K562 (cell line): ENCODE measurements at regions not wholly inside any gene's neighbourhood (a gene's known extent, or its start where the extent isn't known, plus 50 kb on each side); places are given as distances from the start of the nearest gene placed in this dataset.

ENCODE experiments used
- ATAC-seq: fragments of 200-7000 bp; cut with Tn5 transposase; 3 replicates; pipeline ENCODE4 v1.9.1; 2020; ENCODE audit warnings: moderate library complexity
- BruUV-seq: library from RNA; stranded (reverse); fragments of 400-500 nt; replicated peaks from 2 replicates; lab custom pipeline; 2021; lab: Mats Ljungman, UMichigan
- CTCF ChIA-PET: fragments of 300-600 bp; formaldehyde crosslinking; extraction: SDS; loops from one replicate; lab custom pipeline; 2021; ENCODE audit warnings: low intra/inter-chr PET ratio; lab: Yijun Ruan, JAX
- POLR2A ChIA-PET: fragments of 300-600, 350-650 bp; sonication (Branson Sonifier 250); formaldehyde crosslinking; extraction: SDS; loops from one replicate; lab custom pipeline; 2021; ENCODE audit warnings: antibody characterized with exemption, inconsistent platforms; lab: Yijun Ruan, JAX
- DNase-seq, 4 experiments: peaks; one replicate each; pipeline versions ENCODE4 v3.0.0 to v3.0.0-alpha.2; 2011 to 2018; ENCODE audit warnings: low spot score in 3 of 4, mixed read lengths in 3 of 4; ENCODE audit errors: extremely low read depth in 1 of 4
- FAIRE-seq: peaks from 2 replicates; lab custom pipeline; 2011; peaks lifted over from hg19 to GRCh38; lab: Jason Lieb, UNC
- H2AFZ ChIP-seq: 2 replicates; pipeline ENCODE4 v1.6.0; 2011; ENCODE audit warnings: low read depth, low read length, control low read depth, inconsistent platforms
- H3K27ac ChIP-seq: fragments of 200-600 bp; 3 replicates; pipeline ENCODE4 v1.8.0; 2011; ENCODE audit warnings: low read depth, mild to moderate bottlenecking, control low read depth, inconsistent platforms, low read length, moderate library complexity, mixed read lengths; ENCODE audit errors: extremely low read depth
- H3K27me3 ChIP-seq, 2 experiments: fragments of 300-600 bp in 1 of 2; 2 replicates in 1 of 2; 3 replicates in 1 of 2; pipeline versions ENCODE4 v1.6.0 to v1.8.0; 2011; ENCODE audit warnings: inconsistent platforms in 2 of 2, low read length in 2 of 2, mild to moderate bottlenecking in 1 of 2, mixed read lengths in 1 of 2, moderate library complexity in 1 of 2; ENCODE audit not compliant: control insufficient read depth in 2 of 2, insufficient read depth in 2 of 2
- H3K36me3 ChIP-seq: fragments of 300-600 bp; 3 replicates; pipeline ENCODE4 v1.8.0; 2011; ENCODE audit warnings: mild to moderate bottlenecking, low read length, inconsistent platforms; ENCODE audit not compliant: control insufficient read depth, insufficient read depth
- H3K4me1 ChIP-seq, 2 experiments: fragments of 200-600 bp in 1 of 2; replicated peaks in 1 of 2; 2 replicates in 1 of 2; 3 replicates in 1 of 2; pipeline versions ENCODE4 v1.5.1 to v1.8.0; 2011; ENCODE audit warnings: inconsistent platforms in 2 of 2, low read length in 2 of 2, mild to moderate bottlenecking in 1 of 2, mixed read lengths in 1 of 2, moderate library complexity in 1 of 2; ENCODE audit not compliant: control insufficient read depth in 2 of 2, insufficient read depth in 2 of 2
- H3K4me2 ChIP-seq: 2 replicates; pipeline ENCODE4 v1.6.1; 2011; ENCODE audit warnings: low read length, control low read depth, inconsistent platforms, mixed read lengths; ENCODE audit not compliant: insufficient read depth
- H3K4me3 ChIP-seq: fragments of 200-600 bp; sonication (generic), shearing (Covaris generic); 2 replicates; pipeline ENCODE4 v1.5.1; 2016; ENCODE audit warnings: control low read depth, inconsistent platforms
- H3K79me2 ChIP-seq: fragments of 200-600 bp; 3 replicates; pipeline ENCODE4 v1.8.0; 2011; ENCODE audit warnings: low read length, inconsistent platforms; ENCODE audit not compliant: control insufficient read depth, insufficient read depth
- H3K9ac ChIP-seq, 2 experiments: 2 replicates each; pipeline versions ENCODE4 v1.6.0 to v1.6.1; 2011; ENCODE audit warnings: low read depth in 2 of 2, low read length in 2 of 2, control low read depth in 1 of 2, inconsistent platforms in 1 of 2, mild to moderate bottlenecking in 1 of 2, mixed read lengths in 1 of 2; ENCODE audit not compliant: insufficient read depth in 1 of 2
- H3K9me1 ChIP-seq: one replicate; pipeline ENCODE4 v1.6.0; 2011; ENCODE audit warnings: inconsistent platforms, mild to moderate bottlenecking, low read length, moderate library complexity; ENCODE audit not compliant: control insufficient read depth, insufficient read depth
- H3K9me3 ChIP-seq: replicated peaks from 2 replicates; pipeline ENCODE4 v1.5.1; 2011; ENCODE audit warnings: low read depth, low read length, inconsistent platforms; ENCODE audit not compliant: control insufficient read depth, insufficient read depth
- H4K20me1 ChIP-seq: replicated peaks from 2 replicates; pipeline ENCODE4 v1.6.1; 2011; ENCODE audit warnings: low read length, inconsistent platforms, mixed read lengths; ENCODE audit not compliant: control insufficient read depth, insufficient read depth
- E2F3 ChIP-seq: fragments of 250-450 bp; sonication (Bioruptor Pico); IDR thresholded peaks from 2 replicates; pipeline ENCODE4 v1.4.0; 2020; ENCODE audit warnings: mild to moderate bottlenecking
- KAT8 ChIP-seq: fragments of 450-650 bp; IDR thresholded peaks from 2 replicates; pipeline ENCODE4 v1.6.1; 2016; ENCODE audit warnings: low read depth, mild to moderate bottlenecking
- PCBP2 ChIP-seq: fragments of 200-400 bp; formaldehyde crosslinking; IDR thresholded peaks from 2 replicates; pipeline ENCODE4 v1.6.1; 2018; ENCODE audit warnings: low read length, low read depth, mild to moderate bottlenecking, moderate library complexity; ENCODE audit not compliant: poor library complexity, severe bottlenecking
- POLR2A ChIP-seq: fragments of 450-650 bp; conservative IDR thresholded peaks from 2 replicates; pipeline ENCODE4 v1.6.1; 2016
- SAFB ChIP-seq: fragments of 200-400 bp; formaldehyde crosslinking; IDR thresholded peaks from 2 replicates; pipeline ENCODE4 v1.6.1; 2017; ENCODE audit warnings: low read depth, low read length, borderline replicate concordance
- ZEB2 ChIP-seq: fragments of 450-650 bp; IDR thresholded peaks from 2 replicates; pipeline ENCODE4 v1.6.1; 2016
- ZNF143 ChIP-seq: sonication (generic); formaldehyde crosslinking; IDR thresholded peaks from 2 replicates; pipeline ENCODE4 v1.9.0; 2022; ENCODE audit warnings: mild to moderate bottlenecking, missing genetic modification reagents
- ZNF24 ChIP-seq: fragments of 450-650 bp; IDR thresholded peaks from 2 replicates; pipeline ENCODE4 v1.6.1; 2016
- ZNF311 ChIP-seq: fragments of 250-450 bp; sonication (Bioruptor Pico); IDR thresholded peaks from 2 replicates; pipeline ENCODE4 v1.4.0; 2020; ENCODE audit warnings: mild to moderate bottlenecking, moderate library complexity
- ZNF316 ChIP-seq: fragments of 450-650 bp; IDR thresholded peaks from 2 replicates; pipeline ENCODE4 v1.6.1; 2016
- WGBS: fragments of 100-300 bp; shearing (Covaris generic); methylation state at CpG from one replicate; pipeline ENCODE4 v1.1.6; 2016; ENCODE audit warnings: low coverage, mixed read lengths; ENCODE audit not compliant: insufficient coverage; ENCODE audit errors: missing lambda C conversion rate; 5-methylcytosine and 5-hydroxymethylcytosine counted together
- in situ Hi-C: fragments of 300-500 bp; cut with MboI; formaldehyde crosslinking; loops from 4 replicates; pipeline ENCODE4 v1.15.0; 2018; ENCODE audit warnings: inconsistent platforms, mixed read lengths
- intact Hi-C: fragments of 100-400 bp; cut with micrococcal nuclease; formaldehyde crosslinking; loops from 2 replicates; pipeline ENCODE4 v1.14.2; 2022
- TF ChIP-seq, protein P1 (sequence below): sonication (generic); formaldehyde crosslinking; IDR thresholded peaks from 2 replicates; pipeline ENCODE4 v1.8.0; 2022; ENCODE audit warnings: mild to moderate bottlenecking, missing genetic modification reagents, borderline replicate concordance
- TF ChIP-seq, protein P2 (sequence below), 3 experiments: IDR thresholded peaks in 2 of 3; conservative IDR thresholded peaks in 1 of 3; 2 replicates each; pipeline ENCODE4 v1.5.1; 2011 to 2012; ENCODE audit warnings: low read length in 3 of 3, mild to moderate bottlenecking in 3 of 3, control low read depth in 2 of 3, improper control_type of control experiment in 1 of 3, inconsistent platforms in 1 of 3, low read depth in 1 of 3, mixed read lengths in 1 of 3, moderate library complexity in 1 of 3; ENCODE audit not compliant: insufficient read depth in 2 of 3
- TF ChIP-seq, protein P3 (sequence below), 2 experiments: fragments of 450-650 bp; IDR thresholded peaks; 2 replicates each; pipeline ENCODE4 v1.6.1; 2018; ENCODE audit warnings: mild to moderate bottlenecking in 2 of 2, low read depth in 1 of 2; ENCODE audit not compliant: partially characterized antibody in 2 of 2
- TF ChIP-seq, protein P4 (sequence below): fragments of 250-450 bp; sonication (Bioruptor Pico); IDR thresholded peaks from 2 replicates; pipeline ENCODE4 v1.8.0; 2021; ENCODE audit warnings: mild to moderate bottlenecking, moderate library complexity

DNA sequence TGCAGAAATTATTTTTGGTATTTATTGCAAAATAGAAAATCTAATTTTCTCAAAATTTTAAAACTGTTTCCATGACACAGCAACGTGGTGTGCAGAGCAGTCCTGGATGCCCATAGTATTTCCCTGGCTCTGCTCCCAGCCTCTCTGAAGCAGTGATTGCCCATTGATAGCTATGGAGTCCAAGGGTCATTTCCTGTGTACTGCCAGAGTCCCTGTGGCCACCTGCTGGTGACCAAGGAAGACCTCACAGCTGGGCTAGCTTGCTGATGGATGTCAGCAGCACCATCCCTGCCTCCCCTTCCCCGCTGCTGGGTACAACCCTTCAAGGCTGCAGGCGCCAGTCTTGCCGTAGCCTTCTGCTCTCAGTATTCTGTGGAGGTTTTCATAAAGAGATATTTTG lies 184.1 kb downstream of the DIRAS2 start (continued):
- TF ChIP-seq, protein P1, sequence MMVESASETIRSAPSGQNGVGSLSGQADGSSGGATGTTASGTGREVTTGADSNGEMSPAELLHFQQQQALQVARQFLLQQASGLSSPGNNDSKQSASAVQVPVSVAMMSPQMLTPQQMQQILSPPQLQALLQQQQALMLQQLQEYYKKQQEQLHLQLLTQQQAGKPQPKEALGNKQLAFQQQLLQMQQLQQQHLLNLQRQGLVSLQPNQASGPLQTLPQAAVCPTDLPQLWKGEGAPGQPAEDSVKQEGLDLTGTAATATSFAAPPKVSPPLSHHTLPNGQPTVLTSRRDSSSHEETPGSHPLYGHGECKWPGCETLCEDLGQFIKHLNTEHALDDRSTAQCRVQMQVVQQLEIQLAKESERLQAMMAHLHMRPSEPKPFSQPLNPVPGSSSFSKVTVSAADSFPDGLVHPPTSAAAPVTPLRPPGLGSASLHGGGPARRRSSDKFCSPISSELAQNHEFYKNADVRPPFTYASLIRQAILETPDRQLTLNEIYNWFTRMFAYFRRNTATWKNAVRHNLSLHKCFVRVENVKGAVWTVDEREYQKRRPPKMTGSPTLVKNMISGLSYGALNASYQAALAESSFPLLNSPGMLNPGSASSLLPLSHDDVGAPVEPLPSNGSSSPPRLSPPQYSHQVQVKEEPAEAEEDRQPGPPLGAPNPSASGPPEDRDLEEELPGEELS (CRISPR knock-in tag) = no peak
- TF ChIP-seq SAFB (no peak), ZNF143 (CRISPR knock-in tag) (no peak), ZNF311 (CRISPR knock-in tag) (no peak), POLR2A (no peak)
- TF ChIP-seq, protein P2, sequence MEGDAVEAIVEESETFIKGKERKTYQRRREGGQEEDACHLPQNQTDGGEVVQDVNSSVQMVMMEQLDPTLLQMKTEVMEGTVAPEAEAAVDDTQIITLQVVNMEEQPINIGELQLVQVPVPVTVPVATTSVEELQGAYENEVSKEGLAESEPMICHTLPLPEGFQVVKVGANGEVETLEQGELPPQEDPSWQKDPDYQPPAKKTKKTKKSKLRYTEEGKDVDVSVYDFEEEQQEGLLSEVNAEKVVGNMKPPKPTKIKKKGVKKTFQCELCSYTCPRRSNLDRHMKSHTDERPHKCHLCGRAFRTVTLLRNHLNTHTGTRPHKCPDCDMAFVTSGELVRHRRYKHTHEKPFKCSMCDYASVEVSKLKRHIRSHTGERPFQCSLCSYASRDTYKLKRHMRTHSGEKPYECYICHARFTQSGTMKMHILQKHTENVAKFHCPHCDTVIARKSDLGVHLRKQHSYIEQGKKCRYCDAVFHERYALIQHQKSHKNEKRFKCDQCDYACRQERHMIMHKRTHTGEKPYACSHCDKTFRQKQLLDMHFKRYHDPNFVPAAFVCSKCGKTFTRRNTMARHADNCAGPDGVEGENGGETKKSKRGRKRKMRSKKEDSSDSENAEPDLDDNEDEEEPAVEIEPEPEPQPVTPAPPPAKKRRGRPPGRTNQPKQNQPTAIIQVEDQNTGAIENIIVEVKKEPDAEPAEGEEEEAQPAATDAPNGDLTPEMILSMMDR (IDR thresholded peaks at IDR 0.05 in 2 of 3, conservative IDR thresholded peaks at IDR 0.05 in 1 of 3; ENCODE audit: insufficient read depth in 2 of 3, low read depth in 1 of 3, low read length in 3 of 3) = 0 out of 6 replicates have a peak, but pooled peaks of 1 of the 3 experiments have one; percentile 22

DNA sequence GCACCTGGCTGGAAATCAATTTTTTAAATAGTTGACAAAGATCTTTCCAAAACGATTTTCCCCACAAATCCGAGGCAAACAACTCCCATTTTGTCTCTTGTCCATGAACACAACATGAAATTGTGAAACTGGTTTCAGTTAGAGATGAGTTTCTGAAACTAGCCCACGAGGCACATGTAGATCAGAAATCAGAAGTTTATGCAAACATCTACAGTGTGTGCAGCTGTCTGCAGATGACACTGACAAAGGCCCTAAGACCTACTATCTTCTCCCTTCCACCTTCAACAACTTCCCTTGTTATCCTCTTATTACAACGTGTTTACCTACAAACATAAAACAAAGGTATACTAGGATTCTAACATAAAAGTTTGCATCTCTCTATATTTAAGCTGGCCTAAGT lies 183.3 kb downstream of the DIRAS2 start:
- no peak for ATAC-seq
- in situ Hi-C loops (no loop called here), intact Hi-C loops (no loop called here)
- no peak for DNase-seq
- Histone ChIP-seq H3K9ac (no peak overlapping the region), H3K27ac (no peak overlapping the region), H3K79me2 (no peaks in the 10 kb centered on the region), H4K20me1 (no peaks in the 10 kb centered on the region), H3K4me3 (no peak overlapping the region), H3K27me3 (no peaks in the 10 kb centered on the region), H3K4me2 (no peak overlapping the region), H3K36me3 (no peaks in the 10 kb centered on the region), H2AFZ (no peak overlapping the region), H3K9me3 (no peaks in the 10 kb centered on the region), H3K9me1 (no peaks in the 10 kb centered on the region), H3K4me1 (no peaks in the 10 kb centered on the region)
- FAIRE-seq = no peak
- ChIA-PET POLR2A (no interaction called here), CTCF (no interaction called here)
- no TSS peak for BruUV-seq
- WGBS = 0% methylated on average over 4 of the region's 4 CpGs
- TF ChIP-seq PCBP2 (no peak), KAT8 (no peak), ZEB2 (no peak), ZNF316 (no peak), ZNF24 (no peak), E2F3 (no peak)
- TF ChIP-seq, protein P3, sequence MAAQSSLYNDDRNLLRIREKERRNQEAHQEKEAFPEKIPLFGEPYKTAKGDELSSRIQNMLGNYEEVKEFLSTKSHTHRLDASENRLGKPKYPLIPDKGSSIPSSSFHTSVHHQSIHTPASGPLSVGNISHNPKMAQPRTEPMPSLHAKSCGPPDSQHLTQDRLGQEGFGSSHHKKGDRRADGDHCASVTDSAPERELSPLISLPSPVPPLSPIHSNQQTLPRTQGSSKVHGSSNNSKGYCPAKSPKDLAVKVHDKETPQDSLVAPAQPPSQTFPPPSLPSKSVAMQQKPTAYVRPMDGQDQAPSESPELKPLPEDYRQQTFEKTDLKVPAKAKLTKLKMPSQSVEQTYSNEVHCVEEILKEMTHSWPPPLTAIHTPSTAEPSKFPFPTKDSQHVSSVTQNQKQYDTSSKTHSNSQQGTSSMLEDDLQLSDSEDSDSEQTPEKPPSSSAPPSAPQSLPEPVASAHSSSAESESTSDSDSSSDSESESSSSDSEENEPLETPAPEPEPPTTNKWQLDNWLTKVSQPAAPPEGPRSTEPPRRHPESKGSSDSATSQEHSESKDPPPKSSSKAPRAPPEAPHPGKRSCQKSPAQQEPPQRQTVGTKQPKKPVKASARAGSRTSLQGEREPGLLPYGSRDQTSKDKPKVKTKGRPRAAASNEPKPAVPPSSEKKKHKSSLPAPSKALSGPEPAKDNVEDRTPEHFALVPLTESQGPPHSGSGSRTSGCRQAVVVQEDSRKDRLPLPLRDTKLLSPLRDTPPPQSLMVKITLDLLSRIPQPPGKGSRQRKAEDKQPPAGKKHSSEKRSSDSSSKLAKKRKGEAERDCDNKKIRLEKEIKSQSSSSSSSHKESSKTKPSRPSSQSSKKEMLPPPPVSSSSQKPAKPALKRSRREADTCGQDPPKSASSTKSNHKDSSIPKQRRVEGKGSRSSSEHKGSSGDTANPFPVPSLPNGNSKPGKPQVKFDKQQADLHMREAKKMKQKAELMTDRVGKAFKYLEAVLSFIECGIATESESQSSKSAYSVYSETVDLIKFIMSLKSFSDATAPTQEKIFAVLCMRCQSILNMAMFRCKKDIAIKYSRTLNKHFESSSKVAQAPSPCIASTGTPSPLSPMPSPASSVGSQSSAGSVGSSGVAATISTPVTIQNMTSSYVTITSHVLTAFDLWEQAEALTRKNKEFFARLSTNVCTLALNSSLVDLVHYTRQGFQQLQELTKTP (IDR thresholded peaks at IDR 0.05; ENCODE audit: low read depth in 1 of 2, partially characterized antibody in 2 of 2) = no peak
- TF ChIP-seq, protein P4, sequence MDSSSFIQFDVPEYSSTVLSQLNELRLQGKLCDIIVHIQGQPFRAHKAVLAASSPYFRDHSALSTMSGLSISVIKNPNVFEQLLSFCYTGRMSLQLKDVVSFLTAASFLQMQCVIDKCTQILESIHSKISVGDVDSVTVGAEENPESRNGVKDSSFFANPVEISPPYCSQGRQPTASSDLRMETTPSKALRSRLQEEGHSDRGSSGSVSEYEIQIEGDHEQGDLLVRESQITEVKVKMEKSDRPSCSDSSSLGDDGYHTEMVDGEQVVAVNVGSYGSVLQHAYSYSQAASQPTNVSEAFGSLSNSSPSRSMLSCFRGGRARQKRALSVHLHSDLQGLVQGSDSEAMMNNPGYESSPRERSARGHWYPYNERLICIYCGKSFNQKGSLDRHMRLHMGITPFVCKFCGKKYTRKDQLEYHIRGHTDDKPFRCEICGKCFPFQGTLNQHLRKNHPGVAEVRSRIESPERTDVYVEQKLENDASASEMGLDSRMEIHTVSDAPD (CRISPR knock-in tag) = no peak
